ENCODE measurements at regions not wholly inside any gene's neighbourhood (a gene's known extent, or its start where the extent isn't known, plus 50 kb on each side); places are given as distances from the start of the nearest gene placed in this dataset.

- 94 to 95% methylated on average over 1 of the region's 1 CpG for WGBS, 2 donors
- DNase-seq (no peak), ATAC-seq (ENCODE audit: insufficient read depth, low FRiP score) (no peak)
- H3K4me3 ChIP-seq: no peak overlapping the region
- H3K9ac ChIP-seq (ENCODE audit: insufficient read depth in 1 of 2, low read length in 2 of 2): no peak overlapping the region
- H3K9me3 ChIP-seq (ENCODE audit: control insufficient read depth in 4 of 4, insufficient read depth in 3 of 4, low read length in 3 of 4): peaks cover 0 to 4% (median 0%) of the 10 kb centered on the region in 4 donors
- H3K27ac ChIP-seq (ENCODE audit: low read depth in 1 of 2, low read length in 1 of 2): no peak overlapping the region
- TF ChIP-seq CTCF (IDR thresholded peaks at IDR 0.05; ENCODE audit: control extremely low read depth, extremely low read depth): no peak
- H3K4me1 ChIP-seq (ENCODE audit: control insufficient read depth in 5 of 5, insufficient read depth in 5 of 5, low read length in 5 of 5): no peaks in the 10 kb centered on the region
- no peaks in the 10 kb centered on the region for H3K36me3 ChIP-seq (ENCODE audit: control insufficient read depth in 4 of 4, insufficient read depth in 4 of 4, low read length in 4 of 4)
- no peaks in the 10 kb centered on the region for H3K27me3 ChIP-seq (ENCODE audit: control insufficient read depth in 3 of 3, insufficient read depth in 3 of 3, low read length in 2 of 3)
Observed at GRCh38 chr7:41617987-41618386, 84.9 kb downstream of the INHBA start.

DNA sequence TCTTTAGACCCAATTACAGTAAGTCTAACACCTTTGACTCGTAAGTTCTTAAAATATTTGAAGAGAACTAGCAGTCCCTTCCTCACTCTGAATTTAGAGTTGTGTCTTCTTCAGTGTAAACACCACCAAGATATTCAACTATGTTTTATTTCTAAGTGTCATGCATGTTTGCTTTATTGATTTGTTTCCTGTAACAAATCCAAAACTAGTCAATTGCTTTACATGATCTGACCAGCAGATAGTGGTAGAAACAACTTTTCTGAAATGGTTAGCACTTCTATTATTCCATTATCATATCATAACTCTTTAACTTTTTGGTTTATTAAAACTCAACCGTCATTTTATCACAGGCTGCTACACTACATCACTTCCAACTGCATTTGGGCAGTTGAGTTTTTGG, 90.1 kb downstream of the INHBA start:
- ATAC-seq (ENCODE audit: insufficient read depth, low FRiP score) (no peak), DNase-seq (no peak)
- no peak overlapping the region for H3K4me3 ChIP-seq
- TF ChIP-seq CTCF (IDR thresholded peaks at IDR 0.05; ENCODE audit: control extremely low read depth, extremely low read depth): no peak
- H3K27me3 ChIP-seq (ENCODE audit: control insufficient read depth in 3 of 3, insufficient read depth in 3 of 3, low read length in 2 of 3): no peaks in the 10 kb centered on the region
- no peak overlapping the region for H3K9ac ChIP-seq (ENCODE audit: insufficient read depth in 1 of 2, low read length in 2 of 2)
- H3K9me3 ChIP-seq (ENCODE audit: control insufficient read depth in 4 of 4, insufficient read depth in 3 of 4, low read length in 3 of 4): no peaks in the 10 kb centered on the region
- no peaks in the 10 kb centered on the region for H3K36me3 ChIP-seq (ENCODE audit: control insufficient read depth in 4 of 4, insufficient read depth in 4 of 4, low read length in 4 of 4)
- no peaks in the 10 kb centered on the region for H3K4me1 ChIP-seq (ENCODE audit: control insufficient read depth in 5 of 5, insufficient read depth in 5 of 5, low read length in 5 of 5)
- H3K27ac ChIP-seq (ENCODE audit: low read depth in 1 of 2, low read length in 1 of 2): no peak overlapping the region
- WGBS, 2 donors: 86 to 91% methylated on average over 2 of the region's 2 CpGs

DNA sequence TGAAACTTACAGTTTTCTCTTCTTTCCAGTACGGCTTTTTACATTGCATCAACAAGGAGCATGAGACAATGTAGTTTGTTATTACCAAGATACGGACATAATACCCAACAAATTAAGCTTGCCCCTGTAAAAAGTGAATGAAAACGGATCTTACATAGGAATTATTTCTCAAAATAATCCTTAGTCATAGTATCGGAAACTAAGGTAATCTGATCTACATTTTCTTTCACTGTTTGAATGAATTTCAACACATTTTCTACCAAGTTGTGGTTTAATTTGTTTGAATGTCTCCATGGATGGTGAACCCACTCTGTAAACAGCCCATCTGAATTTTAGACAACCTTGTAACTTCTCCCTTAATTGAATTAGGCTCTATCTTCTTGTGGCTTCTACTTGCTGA, 90.5 kb downstream of the INHBA start:
- 88 to 89% methylated on average over 4 of the region's 4 CpGs for WGBS, 2 donors
- Histone ChIP-seq H3K36me3 (ENCODE audit: control insufficient read depth in 4 of 4, insufficient read depth in 4 of 4, low read length in 4 of 4) (no peaks in the 10 kb centered on the region), H3K4me3 (no peak overlapping the region), H3K4me1 (ENCODE audit: control insufficient read depth in 5 of 5, insufficient read depth in 5 of 5, low read length in 5 of 5) (no peaks in the 10 kb centered on the region), H3K27me3 (ENCODE audit: control insufficient read depth in 3 of 3, insufficient read depth in 3 of 3, low read length in 2 of 3) (no peaks in the 10 kb centered on the region), H3K9ac (ENCODE audit: insufficient read depth in 1 of 2, low read length in 2 of 2) (no peak overlapping the region), H3K9me3 (ENCODE audit: control insufficient read depth in 4 of 4, insufficient read depth in 3 of 4, low read length in 3 of 4) (no peaks in the 10 kb centered on the region), H3K27ac (ENCODE audit: low read depth in 1 of 2, low read length in 1 of 2) (no peak overlapping the region)
- no peak for DNase-seq
- ATAC-seq (ENCODE audit: insufficient read depth, low FRiP score): no peak
- TF ChIP-seq CTCF (IDR thresholded peaks at IDR 0.05; ENCODE audit: control extremely low read depth, extremely low read depth): no peak

- peaks cover 0 to 2% (median 0%) of the 10 kb centered on the region in 4 donors for H3K9me3 ChIP-seq (ENCODE audit: control insufficient read depth in 4 of 4, insufficient read depth in 3 of 4, low read length in 3 of 4)
- H3K36me3 ChIP-seq (ENCODE audit: control insufficient read depth in 4 of 4, insufficient read depth in 4 of 4, low read length in 4 of 4): no peaks in the 10 kb centered on the region
- H3K27ac ChIP-seq (ENCODE audit: low read depth in 1 of 2, low read length in 1 of 2): no peak overlapping the region
- no peak for TF ChIP-seq CTCF (IDR thresholded peaks at IDR 0.05; ENCODE audit: control extremely low read depth, extremely low read depth)
- DNase-seq (no peak), ATAC-seq (ENCODE audit: insufficient read depth, low FRiP score) (no peak)
- no peaks in the 10 kb centered on the region for H3K4me1 ChIP-seq (ENCODE audit: control insufficient read depth in 5 of 5, insufficient read depth in 5 of 5, low read length in 5 of 5)
- H3K27me3 ChIP-seq (ENCODE audit: control insufficient read depth in 3 of 3, insufficient read depth in 3 of 3, low read length in 2 of 3): no peaks in the 10 kb centered on the region
- 83 to 89% methylated on average over 2 of the region's 2 CpGs for WGBS, 2 donors
- no peak overlapping the region for H3K4me3 ChIP-seq
- no peak overlapping the region for H3K9ac ChIP-seq (ENCODE audit: insufficient read depth in 1 of 2, low read length in 2 of 2)
Observed at GRCh38 chr7:41608447-41608846, 94.4 kb downstream of the INHBA start.
